Activated naive CD8-positive, alpha-beta T cell treated with anti-CD3 and anti-CD28 coated beads, Interleukin-2, amount 10 ng/mL, durations not matched to agents 7 days and 5 days (primary cell): ENCODE measurements at regions not wholly inside any gene's neighbourhood (a gene's known extent, or its start where the extent isn't known, plus 50 kb on each side); places are given as distances from the start of the nearest gene placed in this dataset.

Source experiments
- ATAC-seq: fragments of 150-1000 bp; cut with Tn5 transposase; one replicate; pipeline ENCODE4 v1.10.0; 2021; ENCODE audit warnings: low read depth, moderate library complexity
- POLR2A ChIA-PET: fragments of 350-600 bp; sonication (Branson Sonifier 250); formaldehyde crosslinking; loops from one replicate; lab custom pipeline; 2021; ENCODE audit warnings: antibody characterized with exemption; lab: Charles Lee
- DNase-seq: peaks from one replicate; pipeline ENCODE4 v3.0.0; 2021
- H3K27ac Mint-ChIP-seq: one replicate; pipeline ENCODE4 v1.8.0; 2022; ENCODE audit warnings: mild to moderate bottlenecking, mixed read lengths
- H3K27me3 Mint-ChIP-seq: one replicate; pipeline ENCODE4 v1.8.0; 2022; ENCODE audit warnings: mild to moderate bottlenecking, moderate library complexity, mixed read lengths
- H3K36me3 Mint-ChIP-seq: one replicate; pipeline ENCODE4 v1.8.0; 2021; ENCODE audit warnings: mild to moderate bottlenecking, mixed read lengths
- H3K4me1 Mint-ChIP-seq: one replicate; pipeline ENCODE4 v1.8.0; 2021; ENCODE audit warnings: mixed read lengths
- H3K4me3 Mint-ChIP-seq: one replicate; pipeline ENCODE4 v1.8.0; 2022; ENCODE audit warnings: mild to moderate bottlenecking, moderate library complexity, mixed read lengths
- H3K9me3 Mint-ChIP-seq: one replicate; pipeline ENCODE4 v1.8.0; 2021; ENCODE audit warnings: mixed read lengths

GRCh38 chr2:129781749-129782632 lies 197.5 kb upstream of the RAB6C start:
- DNase-seq (no peak), ATAC-seq (no peak)
- Mint-ChIP-seq H3K36me3 (no peaks in the 10 kb centered on the region), H3K4me3 (no peak overlapping the region), H3K4me1 (no peaks in the 10 kb centered on the region), H3K27me3 (peaks cover 6% of the 10 kb centered on the region), H3K9me3 (no peaks in the 10 kb centered on the region), H3K27ac (no peak overlapping the region)
- POLR2A ChIA-PET = no interaction called here

GRCh38 chr2:129782633-129782990 lies 196.9 kb upstream of the RAB6C start:
- no peak for ATAC-seq
- POLR2A ChIA-PET = no interaction called here

DNA sequence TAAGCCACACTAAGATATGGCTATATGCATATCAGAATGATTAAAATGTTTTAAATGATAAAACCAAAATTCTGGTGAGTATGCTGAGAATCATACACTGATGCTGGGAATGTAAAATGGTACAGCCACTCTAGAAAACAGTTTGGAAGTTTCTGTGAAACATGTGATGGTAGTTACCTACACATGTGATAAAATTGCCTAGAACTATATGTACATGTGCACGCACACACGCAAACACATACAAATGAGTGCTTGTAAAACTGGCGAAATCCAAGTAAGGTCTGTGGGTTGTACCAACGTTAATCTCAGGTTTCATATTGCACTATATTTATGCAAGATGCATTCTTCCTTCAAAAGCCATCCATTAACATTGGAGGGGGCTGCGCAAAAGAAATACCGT lies 195.0 kb upstream of the RAB6C start:
- Mint-ChIP-seq H3K9me3 (no peaks in the 10 kb centered on the region), H3K27me3 (peaks cover 9% of the 10 kb centered on the region), H3K4me1 (no peaks in the 10 kb centered on the region), H3K27ac (no peak overlapping the region), H3K36me3 (no peaks in the 10 kb centered on the region), H3K4me3 (no peak overlapping the region)
- DNase-seq (no peak), ATAC-seq (no peak)
- POLR2A ChIA-PET = no interaction called here

More at GRCh38 chr2:129782633-129782990, 196.9 kb upstream of the RAB6C start:
- Mint-ChIP-seq H3K4me3 (no peak overlapping the region), H3K9me3 (no peaks in the 10 kb centered on the region), H3K27ac (no peak overlapping the region), H3K4me1 (no peaks in the 10 kb centered on the region), H3K36me3 (no peaks in the 10 kb centered on the region), H3K27me3 (peaks cover 8% of the 10 kb centered on the region)
- no peak for DNase-seq

GRCh38 chr2:129791712-129792111 lies 187.8 kb upstream of the RAB6C start:
- Mint-ChIP-seq H3K27ac (no peak overlapping the region), H3K36me3 (no peaks in the 10 kb centered on the region), H3K4me1 (no peaks in the 10 kb centered on the region), H3K9me3 (no peaks in the 10 kb centered on the region), H3K27me3 (peaks cover 3% of the 10 kb centered on the region), H3K4me3 (no peak overlapping the region)
- DNase-seq (no peak), ATAC-seq (no peak)
- POLR2A ChIA-PET = no interaction called here

GRCh38 chr2:129793431-129793902 lies 186.0 kb upstream of the RAB6C start:
- POLR2A ChIA-PET = no interaction called here
- no peak for ATAC-seq
- Mint-ChIP-seq H3K36me3 (no peaks in the 10 kb centered on the region), H3K9me3 (no peaks in the 10 kb centered on the region), H3K27ac (no peak overlapping the region), H3K27me3 (no peaks in the 10 kb centered on the region), H3K4me3 (no peak overlapping the region), H3K4me1 (no peaks in the 10 kb centered on the region)
- no peak for DNase-seq

GRCh38 chr2:129794116-129794515 lies 185.3 kb upstream of the RAB6C start:
- Mint-ChIP-seq H3K9me3 (no peaks in the 10 kb centered on the region), H3K27me3 (no peaks in the 10 kb centered on the region), H3K4me1 (no peaks in the 10 kb centered on the region), H3K36me3 (no peaks in the 10 kb centered on the region), H3K4me3 (no peak overlapping the region), H3K27ac (no peak overlapping the region)
- ATAC-seq = no peak
- POLR2A ChIA-PET = no interaction called here
- DNase-seq = no peak

GRCh38 chr2:129794540-129794939 lies 184.9 kb upstream of the RAB6C start:
- H3K27ac Mint-ChIP-seq = no peak overlapping the region
- H3K36me3 Mint-ChIP-seq = no peaks in the 10 kb centered on the region
- no peak overlapping the region for H3K4me3 Mint-ChIP-seq
- DNase-seq = no peak
- no peaks in the 10 kb centered on the region for H3K4me1 Mint-ChIP-seq
- H3K27me3 Mint-ChIP-seq = no peaks in the 10 kb centered on the region
- POLR2A ChIA-PET = no interaction called here
- no peak for ATAC-seq
- H3K9me3 Mint-ChIP-seq = no peaks in the 10 kb centered on the region

- Mint-ChIP-seq H3K27ac (no peak overlapping the region), H3K4me3 (no peak overlapping the region), H3K27me3 (peaks cover 6% of the 10 kb centered on the region), H3K9me3 (no peaks in the 10 kb centered on the region), H3K36me3 (no peaks in the 10 kb centered on the region), H3K4me1 (no peaks in the 10 kb centered on the region)
- ATAC-seq (no peak), DNase-seq (no peak)
- POLR2A ChIA-PET = no interaction called here
Observed at GRCh38 chr2:129796225-129796624, 183.2 kb upstream of the RAB6C start.

- H3K4me1 Mint-ChIP-seq = no peaks in the 10 kb centered on the region
- no peak overlapping the region for H3K4me3 Mint-ChIP-seq
- no peaks in the 10 kb centered on the region for H3K9me3 Mint-ChIP-seq
- no peak for DNase-seq
- H3K27me3 Mint-ChIP-seq = peaks cover 6% of the 10 kb centered on the region
- no peaks in the 10 kb centered on the region for H3K36me3 Mint-ChIP-seq
- no peak for ATAC-seq
- POLR2A ChIA-PET = no interaction called here
- H3K27ac Mint-ChIP-seq = no peak overlapping the region
Observed at GRCh38 chr2:129796801-129797488, 182.5 kb upstream of the RAB6C start.

- Mint-ChIP-seq H3K9me3 (no peaks in the 10 kb centered on the region), H3K4me3 (no peak overlapping the region), H3K4me1 (no peaks in the 10 kb centered on the region), H3K27me3 (peaks cover 6% of the 10 kb centered on the region), H3K27ac (no peak overlapping the region), H3K36me3 (no peaks in the 10 kb centered on the region)
- no peak for DNase-seq
- ATAC-seq = no peak
- POLR2A ChIA-PET = no interaction called here
Observed at GRCh38 chr2:129797489-129798300, 181.8 kb upstream of the RAB6C start.

- Mint-ChIP-seq H3K36me3 (no peaks in the 10 kb centered on the region), H3K27ac (no peak overlapping the region), H3K9me3 (no peaks in the 10 kb centered on the region), H3K4me3 (no peak overlapping the region), H3K27me3 (peaks cover 6% of the 10 kb centered on the region), H3K4me1 (no peaks in the 10 kb centered on the region)
- ATAC-seq (no peak), DNase-seq (no peak)
- POLR2A ChIA-PET = no interaction called here
Observed at GRCh38 chr2:129798301-129798581, 181.2 kb upstream of the RAB6C start.

- no peaks in the 10 kb centered on the region for H3K9me3 Mint-ChIP-seq
- H3K36me3 Mint-ChIP-seq = no peaks in the 10 kb centered on the region
- H3K4me1 Mint-ChIP-seq = no peaks in the 10 kb centered on the region
- POLR2A ChIA-PET = no interaction called here
- H3K27me3 Mint-ChIP-seq = peaks cover 6% of the 10 kb centered on the region
- no peak for DNase-seq
- H3K27ac Mint-ChIP-seq = no peak overlapping the region
- no peak for ATAC-seq
- H3K4me3 Mint-ChIP-seq = no peak overlapping the region
Observed at GRCh38 chr2:129798626-129799025, 180.8 kb upstream of the RAB6C start.

GRCh38 chr2:129799036-129799958 lies 180.2 kb upstream of the RAB6C start:
- POLR2A ChIA-PET = no interaction called here
- H3K4me1 Mint-ChIP-seq = no peaks in the 10 kb centered on the region
- no peak for DNase-seq

More at GRCh38 chr2:129799036-129799958, 180.2 kb upstream of the RAB6C start:
- Mint-ChIP-seq H3K36me3 (no peaks in the 10 kb centered on the region), H3K27me3 (peaks cover 6% of the 10 kb centered on the region), H3K9me3 (no peaks in the 10 kb centered on the region), H3K4me3 (no peak overlapping the region), H3K27ac (no peak overlapping the region)
- ATAC-seq = no peak
